ENCODE measurements at regions not wholly inside any gene's neighbourhood (a gene's known extent, or its start where the extent isn't known, plus 50 kb on each side); places are given as distances from the start of the nearest gene placed in this dataset.
"Not testable (repeated sequence)": the region's sequence is repeated elsewhere in the genome, so short reads cannot be mapped to it uniquely, and the experiment has no call there.

- not testable (repeated sequence) for H3K27me3 ChIP-seq; H3K9me3 ChIP-seq (replicated peaks); H3K27ac ChIP-seq; DNase-seq; H3K4me3 ChIP-seq; H3K36me3 ChIP-seq; H3K4me1 ChIP-seq
Observed at GRCh38 chr10:46219431-46219990, 67.3 kb upstream of the ANTXRL start.

- no peak for DNase-seq
- Histone ChIP-seq H3K4me3 (no peak overlapping the region), H3K27ac (no peak overlapping the region), H3K36me3 (no peaks in the 10 kb centered on the region), H3K9me3 (replicated peaks) (no peaks in the 10 kb centered on the region), H3K27me3 (no peaks in the 10 kb centered on the region), H3K4me1 (no peaks in the 10 kb centered on the region)
Observed at GRCh38 chr10:46220187-46220586, 66.6 kb upstream of the ANTXRL start.

- H3K4me3 ChIP-seq = no peak overlapping the region
- no peak overlapping the region for H3K27ac ChIP-seq
- no peaks in the 10 kb centered on the region for H3K36me3 ChIP-seq
- DNase-seq = no peak
- H3K4me1 ChIP-seq = no peaks in the 10 kb centered on the region
- no peaks in the 10 kb centered on the region for H3K9me3 ChIP-seq (replicated peaks)
- no peaks in the 10 kb centered on the region for H3K27me3 ChIP-seq
Observed at GRCh38 chr10:46220872-46221538, 65.8 kb upstream of the ANTXRL start.

- Histone ChIP-seq H3K27me3 (no peaks in the 10 kb centered on the region), H3K9me3 (replicated peaks) (no peaks in the 10 kb centered on the region), H3K4me1 (no peaks in the 10 kb centered on the region), H3K4me3 (no peak overlapping the region), H3K27ac (no peak overlapping the region), H3K36me3 (no peaks in the 10 kb centered on the region)
- no peak for DNase-seq
Observed at GRCh38 chr10:46222364-46222935, 64.3 kb upstream of the ANTXRL start.

- Histone ChIP-seq H3K27me3 (no peaks in the 10 kb centered on the region), H3K36me3 (no peaks in the 10 kb centered on the region), H3K4me3 (no peak overlapping the region), H3K27ac (no peak overlapping the region), H3K4me1 (no peaks in the 10 kb centered on the region), H3K9me3 (replicated peaks) (no peaks in the 10 kb centered on the region)
- DNase-seq = no peak
Observed at GRCh38 chr10:46223064-46223480, 63.7 kb upstream of the ANTXRL start.

GRCh38 chr10:46223626-46224413 lies 63.0 kb upstream of the ANTXRL start:
- Histone ChIP-seq H3K36me3 (no peaks in the 10 kb centered on the region), H3K27ac (no peak overlapping the region), H3K4me1 (no peaks in the 10 kb centered on the region), H3K4me3 (no peak overlapping the region), H3K9me3 (replicated peaks) (no peaks in the 10 kb centered on the region), H3K27me3 (no peaks in the 10 kb centered on the region)
- no peak for DNase-seq

GRCh38 chr10:46224414-46224682 lies 62.4 kb upstream of the ANTXRL start:
- no peak overlapping the region for H3K27ac ChIP-seq
- H3K27me3 ChIP-seq = no peaks in the 10 kb centered on the region
- no peaks in the 10 kb centered on the region for H3K9me3 ChIP-seq (replicated peaks)
- H3K4me1 ChIP-seq = no peaks in the 10 kb centered on the region
- no peaks in the 10 kb centered on the region for H3K36me3 ChIP-seq
- no peak for DNase-seq
- H3K4me3 ChIP-seq = no peak overlapping the region

- DNase-seq = no peak
Observed at GRCh38 chr10:46225597-46225996, 61.2 kb upstream of the ANTXRL start.

GRCh38 chr10:46226232-46226631 lies 60.6 kb upstream of the ANTXRL start:
- no peak for DNase-seq
- H3K9me3 ChIP-seq (replicated peaks) = no peaks in the 10 kb centered on the region
- H3K4me3 ChIP-seq = no peak overlapping the region
- no peaks in the 10 kb centered on the region for H3K4me1 ChIP-seq
- no peaks in the 10 kb centered on the region for H3K27me3 ChIP-seq
- no peaks in the 10 kb centered on the region for H3K36me3 ChIP-seq
- no peak overlapping the region for H3K27ac ChIP-seq

More at GRCh38 chr10:46225597-46225996, 61.2 kb upstream of the ANTXRL start:
- no peaks in the 10 kb centered on the region for H3K4me1 ChIP-seq
- H3K4me3 ChIP-seq = no peak overlapping the region
- H3K36me3 ChIP-seq = no peaks in the 10 kb centered on the region
- no peak overlapping the region for H3K27ac ChIP-seq
- H3K27me3 ChIP-seq = no peaks in the 10 kb centered on the region
- H3K9me3 ChIP-seq (replicated peaks) = no peaks in the 10 kb centered on the region

- Histone ChIP-seq H3K9me3 (replicated peaks) (no peaks in the 10 kb centered on the region), H3K36me3 (no peaks in the 10 kb centered on the region), H3K4me1 (no peaks in the 10 kb centered on the region), H3K27ac (no peak overlapping the region), H3K27me3 (no peaks in the 10 kb centered on the region), H3K4me3 (no peak overlapping the region)
- peak in 1 of 2 experiments; percentile 2 for DNase-seq
Observed at GRCh38 chr10:46226900-46227558, 59.8 kb upstream of the ANTXRL start.

- H3K4me3 ChIP-seq = no peak overlapping the region
- no peaks in the 10 kb centered on the region for H3K4me1 ChIP-seq
- no peaks in the 10 kb centered on the region for H3K27me3 ChIP-seq
- no peak overlapping the region for H3K27ac ChIP-seq
- H3K36me3 ChIP-seq = no peaks in the 10 kb centered on the region
- no peak for DNase-seq
- no peaks in the 10 kb centered on the region for H3K9me3 ChIP-seq (replicated peaks)
Observed at GRCh38 chr10:46227571-46227935, 59.2 kb upstream of the ANTXRL start.

GRCh38 chr10:46227936-46228562 lies 58.7 kb upstream of the ANTXRL start:
- Histone ChIP-seq H3K27ac (no peak overlapping the region), H3K9me3 (replicated peaks) (no peaks in the 10 kb centered on the region), H3K4me3 (no peak overlapping the region), H3K4me1 (no peaks in the 10 kb centered on the region), H3K36me3 (no peaks in the 10 kb centered on the region), H3K27me3 (no peaks in the 10 kb centered on the region)
- no peak for DNase-seq

- H3K9me3 ChIP-seq (replicated peaks) = no peaks in the 10 kb centered on the region
- H3K27ac ChIP-seq = no peak overlapping the region
- no peak overlapping the region for H3K4me3 ChIP-seq
- DNase-seq = peak; percentile 19 to 49
- no peaks in the 10 kb centered on the region for H3K4me1 ChIP-seq
- H3K36me3 ChIP-seq = no peaks in the 10 kb centered on the region
- H3K27me3 ChIP-seq = no peaks in the 10 kb centered on the region
Observed at GRCh38 chr10:46228563-46229071, 58.2 kb upstream of the ANTXRL start.

- no peak overlapping the region for H3K4me3 ChIP-seq
- H3K36me3 ChIP-seq = no peaks in the 10 kb centered on the region
- H3K4me1 ChIP-seq = no peaks in the 10 kb centered on the region
- no peaks in the 10 kb centered on the region for H3K27me3 ChIP-seq
- H3K9me3 ChIP-seq (replicated peaks) = no peaks in the 10 kb centered on the region
- peak in 1 of 2 experiments; percentile 26 for DNase-seq
- no peak overlapping the region for H3K27ac ChIP-seq
Observed at GRCh38 chr10:46229144-46229563, 57.6 kb upstream of the ANTXRL start.

Data from SJCRH30 (cell line).